ENCODE measurements at regions not wholly inside any gene's neighbourhood (a gene's known extent, or its start where the extent isn't known, plus 50 kb on each side); places are given as distances from the start of the nearest gene placed in this dataset.

- Mint-ChIP-seq H3K4me3 (no peak overlapping the region), H3K4me1 (no peaks in the 10 kb centered on the region), H3K9me3 (peaks cover 0 to 6% (median 5%) of the 10 kb centered on the region in 3 donors), H3K36me3 (no peaks in the 10 kb centered on the region), H3K27me3 (no peaks in the 10 kb centered on the region), H3K27ac (no peak overlapping the region)
- WGBS (ENCODE audit: insufficient coverage) = no CpG with 5 or more reads among the region's 1 CpG
- H3K36me3 ChIP-seq (ENCODE audit: control insufficient read depth in 2 of 2, extremely low read depth in 1 of 2, insufficient read depth in 1 of 2, low read length in 1 of 2) = no peaks in the 10 kb centered on the region
- H3K4me3 ChIP-seq (ENCODE audit: control insufficient read depth in 1 of 2, extremely low read depth in 1 of 2, low read length in 1 of 2) = no peak overlapping the region
- no peak for DNase-seq
- H3K9me3 ChIP-seq = no peaks in the 10 kb centered on the region
- no peaks in the 10 kb centered on the region for H3K27me3 ChIP-seq (replicated peaks in 1 of 2; ENCODE audit: control insufficient read depth in 2 of 2, extremely low read depth in 1 of 2, insufficient read depth in 2 of 2, low read length in 1 of 2)
- no peaks in the 10 kb centered on the region for H3K4me1 ChIP-seq (ENCODE audit: control insufficient read depth in 1 of 2, extremely low read depth in 1 of 2, insufficient read depth in 2 of 2, low read length in 2 of 2)
- ChIA-PET CTCF (no interaction called here), POLR2A (no interaction called here)
- no peak for ATAC-seq (replicated peaks in 1 of 4)
- no peak overlapping the region for H3K27ac ChIP-seq (ENCODE audit: low read length)
Measured at GRCh38 chr11:91823252-91823830, 401.3 kb upstream of the FAT3 start.

- ATAC-seq (replicated peaks in 1 of 4) (no peak), DNase-seq (no peak)
- Mint-ChIP-seq H3K4me1 (no peaks in the 10 kb centered on the region), H3K27ac (no peak overlapping the region), H3K4me3 (no peak overlapping the region), H3K27me3 (no peaks in the 10 kb centered on the region), H3K36me3 (no peaks in the 10 kb centered on the region), H3K9me3 (peaks cover 0 to 6% (median 5%) of the 10 kb centered on the region in 3 donors)
- ChIA-PET CTCF (no interaction called here), POLR2A (no interaction called here)
- Histone ChIP-seq H3K9me3 (no peaks in the 10 kb centered on the region), H3K4me3 (ENCODE audit: control insufficient read depth in 1 of 2, extremely low read depth in 1 of 2, low read length in 1 of 2) (no peak overlapping the region), H3K4me1 (ENCODE audit: control insufficient read depth in 1 of 2, extremely low read depth in 1 of 2, insufficient read depth in 2 of 2, low read length in 2 of 2) (no peaks in the 10 kb centered on the region), H3K36me3 (ENCODE audit: control insufficient read depth in 2 of 2, extremely low read depth in 1 of 2, insufficient read depth in 1 of 2, low read length in 1 of 2) (no peaks in the 10 kb centered on the region), H3K27me3 (replicated peaks in 1 of 2; ENCODE audit: control insufficient read depth in 2 of 2, extremely low read depth in 1 of 2, insufficient read depth in 2 of 2, low read length in 1 of 2) (no peaks in the 10 kb centered on the region), H3K27ac (ENCODE audit: low read length) (no peak overlapping the region)
- 76% methylated on average over 5 of the region's 8 CpGs for WGBS (ENCODE audit: insufficient coverage)
Measured at GRCh38 chr11:91822805-91823204, 401.8 kb upstream of the FAT3 start.

GRCh38 chr11:91820709-91821108 lies 403.9 kb upstream of the FAT3 start:
- no peaks in the 10 kb centered on the region for H3K36me3 Mint-ChIP-seq
- no peak overlapping the region for H3K27ac ChIP-seq (ENCODE audit: low read length)
- H3K4me1 Mint-ChIP-seq = no peaks in the 10 kb centered on the region
- no peak overlapping the region for H3K4me3 ChIP-seq (ENCODE audit: control insufficient read depth in 1 of 2, extremely low read depth in 1 of 2, low read length in 1 of 2)
- ChIA-PET CTCF (no interaction called here), POLR2A (no interaction called here)
- ATAC-seq (replicated peaks in 1 of 4) (no peak), DNase-seq (no peak)
- H3K36me3 ChIP-seq (ENCODE audit: control insufficient read depth in 2 of 2, extremely low read depth in 1 of 2, insufficient read depth in 1 of 2, low read length in 1 of 2) = no peaks in the 10 kb centered on the region
- H3K4me3 Mint-ChIP-seq = no peak overlapping the region
- no peaks in the 10 kb centered on the region for H3K9me3 ChIP-seq
- no peaks in the 10 kb centered on the region for H3K4me1 ChIP-seq (ENCODE audit: control insufficient read depth in 1 of 2, extremely low read depth in 1 of 2, insufficient read depth in 2 of 2, low read length in 2 of 2)
- WGBS (ENCODE audit: insufficient coverage) = 100% methylated on average over 1 of the region's 3 CpGs
- H3K27me3 ChIP-seq (replicated peaks in 1 of 2; ENCODE audit: control insufficient read depth in 2 of 2, extremely low read depth in 1 of 2, insufficient read depth in 2 of 2, low read length in 1 of 2) = no peaks in the 10 kb centered on the region
- no peak overlapping the region for H3K27ac Mint-ChIP-seq
- no peaks in the 10 kb centered on the region for H3K27me3 Mint-ChIP-seq
- H3K9me3 Mint-ChIP-seq = peaks cover 0 to 6% (median 5%) of the 10 kb centered on the region in 3 donors

- Histone ChIP-seq H3K27ac (ENCODE audit: low read length) (no peak overlapping the region), H3K36me3 (ENCODE audit: control insufficient read depth in 2 of 2, extremely low read depth in 1 of 2, insufficient read depth in 1 of 2, low read length in 1 of 2) (no peaks in the 10 kb centered on the region), H3K9me3 (no peaks in the 10 kb centered on the region), H3K4me1 (ENCODE audit: control insufficient read depth in 1 of 2, extremely low read depth in 1 of 2, insufficient read depth in 2 of 2, low read length in 2 of 2) (no peaks in the 10 kb centered on the region), H3K4me3 (ENCODE audit: control insufficient read depth in 1 of 2, extremely low read depth in 1 of 2, low read length in 1 of 2) (no peak overlapping the region), H3K27me3 (replicated peaks in 1 of 2; ENCODE audit: control insufficient read depth in 2 of 2, extremely low read depth in 1 of 2, insufficient read depth in 2 of 2, low read length in 1 of 2) (no peaks in the 10 kb centered on the region)
- peaks cover 0 to 6% (median 0%) of the 10 kb centered on the region in 3 donors for H3K9me3 Mint-ChIP-seq
- CTCF ChIA-PET = no interaction called here
- H3K4me3 Mint-ChIP-seq = no peak overlapping the region
- no peaks in the 10 kb centered on the region for H3K36me3 Mint-ChIP-seq
- H3K4me1 Mint-ChIP-seq = no peaks in the 10 kb centered on the region
- no peak overlapping the region for H3K27ac Mint-ChIP-seq
- WGBS (ENCODE audit: insufficient coverage) = no CpG with 5 or more reads among the region's 1 CpG
- POLR2A ChIA-PET = no interaction called here
- no peaks in the 10 kb centered on the region for H3K27me3 Mint-ChIP-seq
- no peak for DNase-seq
- no peak for ATAC-seq (replicated peaks in 1 of 4)
Measured at GRCh38 chr11:91819777-91820176, 404.8 kb upstream of the FAT3 start.

GRCh38 chr11:91819195-91819594 lies 405.4 kb upstream of the FAT3 start:
- CTCF ChIA-PET = no interaction called here
- no CpG with 5 or more reads among the region's 2 CpGs for WGBS (ENCODE audit: insufficient coverage)
- no peak overlapping the region for H3K4me3 ChIP-seq (ENCODE audit: control insufficient read depth in 1 of 2, extremely low read depth in 1 of 2, low read length in 1 of 2)
- POLR2A ChIA-PET = no interaction called here
- H3K27ac ChIP-seq (ENCODE audit: low read length) = no peak overlapping the region
- H3K4me3 Mint-ChIP-seq = no peak overlapping the region
- H3K36me3 Mint-ChIP-seq = no peaks in the 10 kb centered on the region
- H3K27me3 ChIP-seq (replicated peaks in 1 of 2; ENCODE audit: control insufficient read depth in 2 of 2, extremely low read depth in 1 of 2, insufficient read depth in 2 of 2, low read length in 1 of 2) = no peaks in the 10 kb centered on the region
- no peaks in the 10 kb centered on the region for H3K4me1 Mint-ChIP-seq
- DNase-seq (no peak), ATAC-seq (replicated peaks in 1 of 4) (no peak)
- no peaks in the 10 kb centered on the region for H3K36me3 ChIP-seq (ENCODE audit: control insufficient read depth in 2 of 2, extremely low read depth in 1 of 2, insufficient read depth in 1 of 2, low read length in 1 of 2)
- H3K27me3 Mint-ChIP-seq = no peaks in the 10 kb centered on the region
- H3K9me3 ChIP-seq = no peaks in the 10 kb centered on the region
- H3K9me3 Mint-ChIP-seq = peaks cover 0 to 6% (median 0%) of the 10 kb centered on the region in 3 donors
- no peak overlapping the region for H3K27ac Mint-ChIP-seq
- H3K4me1 ChIP-seq (ENCODE audit: control insufficient read depth in 1 of 2, extremely low read depth in 1 of 2, insufficient read depth in 2 of 2, low read length in 2 of 2) = no peaks in the 10 kb centered on the region

- H3K36me3 ChIP-seq (ENCODE audit: control insufficient read depth in 2 of 2, extremely low read depth in 1 of 2, insufficient read depth in 1 of 2, low read length in 1 of 2) = no peaks in the 10 kb centered on the region
- H3K4me1 Mint-ChIP-seq = no peaks in the 10 kb centered on the region
- no peak overlapping the region for H3K4me3 Mint-ChIP-seq
- H3K36me3 Mint-ChIP-seq = no peaks in the 10 kb centered on the region
- no peak overlapping the region for H3K4me3 ChIP-seq (ENCODE audit: control insufficient read depth in 1 of 2, extremely low read depth in 1 of 2, low read length in 1 of 2)
- H3K27ac Mint-ChIP-seq = no peak overlapping the region
- no peaks in the 10 kb centered on the region for H3K4me1 ChIP-seq (ENCODE audit: control insufficient read depth in 1 of 2, extremely low read depth in 1 of 2, insufficient read depth in 2 of 2, low read length in 2 of 2)
- no peaks in the 10 kb centered on the region for H3K9me3 ChIP-seq
- DNase-seq (no peak), ATAC-seq (replicated peaks in 1 of 4) (no peak)
- peaks cover 0 to 6% (median 0%) of the 10 kb centered on the region in 3 donors for H3K9me3 Mint-ChIP-seq
- H3K27me3 ChIP-seq (replicated peaks in 1 of 2; ENCODE audit: control insufficient read depth in 2 of 2, extremely low read depth in 1 of 2, insufficient read depth in 2 of 2, low read length in 1 of 2) = no peaks in the 10 kb centered on the region
- CTCF ChIA-PET = no interaction called here
- no peak overlapping the region for H3K27ac ChIP-seq (ENCODE audit: low read length)
- H3K27me3 Mint-ChIP-seq = no peaks in the 10 kb centered on the region
- POLR2A ChIA-PET = no interaction called here
- 0% methylated on average over 1 of the region's 4 CpGs for WGBS (ENCODE audit: insufficient coverage)
Measured at GRCh38 chr11:91817996-91818395, 406.6 kb upstream of the FAT3 start.

GRCh38 chr11:91813263-91813662 lies 411.4 kb upstream of the FAT3 start:
- no peaks in the 10 kb centered on the region for H3K4me1 ChIP-seq (ENCODE audit: control insufficient read depth in 1 of 2, extremely low read depth in 1 of 2, insufficient read depth in 2 of 2, low read length in 2 of 2)
- CTCF ChIA-PET = no interaction called here
- Mint-ChIP-seq H3K4me3 (no peak overlapping the region), H3K9me3 (peaks cover 3 to 14% (median 6%) of the 10 kb centered on the region in 3 donors), H3K4me1 (no peaks in the 10 kb centered on the region), H3K27me3 (no peaks in the 10 kb centered on the region), H3K27ac (no peak overlapping the region), H3K36me3 (no peaks in the 10 kb centered on the region)
- H3K4me3 ChIP-seq (ENCODE audit: control insufficient read depth in 1 of 2, extremely low read depth in 1 of 2, low read length in 1 of 2) = no peak overlapping the region
- ATAC-seq (replicated peaks in 1 of 4) (no peak), DNase-seq (no peak)
- POLR2A ChIA-PET = no interaction called here
- H3K9me3 ChIP-seq = no peaks in the 10 kb centered on the region
- H3K27ac ChIP-seq (ENCODE audit: low read length) = no peak overlapping the region
- no peaks in the 10 kb centered on the region for H3K27me3 ChIP-seq (replicated peaks in 1 of 2; ENCODE audit: control insufficient read depth in 2 of 2, extremely low read depth in 1 of 2, insufficient read depth in 2 of 2, low read length in 1 of 2)
- H3K36me3 ChIP-seq (ENCODE audit: control insufficient read depth in 2 of 2, extremely low read depth in 1 of 2, insufficient read depth in 1 of 2, low read length in 1 of 2) = no peaks in the 10 kb centered on the region
